Right renal cortex interstitium (tissue), 3 donors: ENCODE measurements at regions not wholly inside any gene's neighbourhood (a gene's known extent, or its start where the extent isn't known, plus 50 kb on each side); places are given as distances from the start of the nearest gene placed in this dataset.
"Not testable (repeated sequence)": the region's sequence is repeated elsewhere in the genome, so short reads cannot be mapped to it uniquely, and the experiment has no call there.

Experiments
- DNase-seq, 3 donors: peaks; one replicate each; pipeline ENCODE4 v3.0.0-alpha.2; 2013; ENCODE audit warnings: low read depth in 3 of 3, low spot score in 2 of 3

- DNase-seq: no peak
Observed at GRCh38 chr2:64867253-64867996, 121.8 kb upstream of the SLC1A4 start.

- no peak for DNase-seq
Observed at GRCh38 chr2:64869126-64869525, 120.1 kb upstream of the SLC1A4 start.

GRCh38 chr2:64873472-64873924 lies 115.7 kb upstream of the SLC1A4 start:
- no peak for DNase-seq

GRCh38 chr2:64874593-64874992 lies 114.6 kb upstream of the SLC1A4 start:
- DNase-seq: no peak

GRCh38 chr2:64875368-64875767 lies 113.8 kb upstream of the SLC1A4 start:
- DNase-seq: no peak

GRCh38 chr2:64876137-64876647 lies 113.0 kb upstream of the SLC1A4 start:
- DNase-seq: no peak

GRCh38 chr2:64879745-64880144 lies 109.5 kb upstream of the SLC1A4 start:
- no peak for DNase-seq

- DNase-seq: no peak
Observed at GRCh38 chr2:64880193-64880951, 108.8 kb upstream of the SLC1A4 start.

- no peak for DNase-seq
Observed at GRCh38 chr2:64881037-64881492, 108.1 kb upstream of the SLC1A4 start.

- DNase-seq: no peak
Observed at GRCh38 chr2:64887565-64887964, 101.6 kb upstream of the SLC1A4 start.

GRCh38 chr2:64888591-64889309 lies 100.4 kb upstream of the SLC1A4 start:
- no peak for DNase-seq

GRCh38 chr2:64889803-64890202 lies 99.4 kb upstream of the SLC1A4 start:
- no peak for DNase-seq

GRCh38 chr2:64896572-64896971 lies 92.6 kb upstream of the SLC1A4 start:
- not testable (repeated sequence) for DNase-seq

- DNase-seq: no peak
Observed at GRCh38 chr2:64899081-64899865, 89.9 kb upstream of the SLC1A4 start.

GRCh38 chr2:64899876-64900275 lies 89.3 kb upstream of the SLC1A4 start:
- DNase-seq: not testable (repeated sequence)

GRCh38 chr2:64904413-64905329 lies 84.5 kb upstream of the SLC1A4 start:
- no peak for DNase-seq

GRCh38 chr2:64905338-64906024 lies 83.7 kb upstream of the SLC1A4 start:
- no peak for DNase-seq

- DNase-seq: no peak
Observed at GRCh38 chr2:64906853-64907536, 82.2 kb upstream of the SLC1A4 start.
